ENCODE measurements at regions not wholly inside any gene's neighbourhood (a gene's known extent, or its start where the extent isn't known, plus 50 kb on each side); places are given as distances from the start of the nearest gene placed in this dataset.

DNA sequence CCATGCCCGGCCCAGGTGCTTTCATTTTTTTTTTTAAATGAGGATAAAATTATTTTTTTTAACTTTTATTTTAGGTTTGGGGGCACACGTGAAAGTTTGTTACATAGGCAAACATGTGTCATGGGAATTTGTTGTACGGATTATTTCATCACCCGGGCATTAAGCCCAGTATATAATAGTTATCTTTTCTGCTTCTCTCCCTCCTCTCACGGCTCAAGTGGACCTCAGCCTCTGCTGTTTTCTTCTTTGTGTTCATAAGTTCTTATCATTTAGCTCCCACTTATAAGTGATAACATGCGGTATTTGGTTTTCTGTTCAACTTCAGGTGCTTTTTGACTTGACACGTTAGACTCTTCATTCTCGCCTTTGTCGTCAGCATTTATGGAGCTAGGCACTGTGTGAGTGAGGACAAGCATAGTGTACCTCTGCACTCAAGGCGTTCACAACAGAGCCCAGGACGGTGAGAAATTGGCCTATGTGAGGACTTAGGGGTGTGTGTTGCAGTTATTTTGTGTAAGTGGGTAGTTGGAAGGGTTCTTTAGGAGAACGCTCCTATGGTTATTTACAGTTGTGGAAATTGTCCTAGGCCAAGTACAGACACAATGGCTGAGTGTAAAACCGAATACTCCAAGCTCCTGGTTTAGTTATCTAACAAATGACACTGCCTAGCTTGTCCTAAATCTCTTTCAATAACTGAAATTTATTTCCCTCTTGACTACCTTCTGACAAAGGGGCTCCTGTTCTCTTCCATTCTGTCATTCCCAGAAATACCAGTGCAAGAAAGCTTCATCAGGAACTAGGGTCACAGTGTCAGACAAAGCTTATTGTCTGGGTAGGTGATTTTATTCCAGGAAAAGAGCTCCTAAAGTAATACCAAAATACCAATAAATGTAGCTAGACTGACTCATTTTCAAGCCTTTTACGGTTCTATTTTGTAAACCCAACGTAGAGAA lies 200.5 kb upstream of the PRICKLE1 start:
- DNase-seq = no peak

DNA sequence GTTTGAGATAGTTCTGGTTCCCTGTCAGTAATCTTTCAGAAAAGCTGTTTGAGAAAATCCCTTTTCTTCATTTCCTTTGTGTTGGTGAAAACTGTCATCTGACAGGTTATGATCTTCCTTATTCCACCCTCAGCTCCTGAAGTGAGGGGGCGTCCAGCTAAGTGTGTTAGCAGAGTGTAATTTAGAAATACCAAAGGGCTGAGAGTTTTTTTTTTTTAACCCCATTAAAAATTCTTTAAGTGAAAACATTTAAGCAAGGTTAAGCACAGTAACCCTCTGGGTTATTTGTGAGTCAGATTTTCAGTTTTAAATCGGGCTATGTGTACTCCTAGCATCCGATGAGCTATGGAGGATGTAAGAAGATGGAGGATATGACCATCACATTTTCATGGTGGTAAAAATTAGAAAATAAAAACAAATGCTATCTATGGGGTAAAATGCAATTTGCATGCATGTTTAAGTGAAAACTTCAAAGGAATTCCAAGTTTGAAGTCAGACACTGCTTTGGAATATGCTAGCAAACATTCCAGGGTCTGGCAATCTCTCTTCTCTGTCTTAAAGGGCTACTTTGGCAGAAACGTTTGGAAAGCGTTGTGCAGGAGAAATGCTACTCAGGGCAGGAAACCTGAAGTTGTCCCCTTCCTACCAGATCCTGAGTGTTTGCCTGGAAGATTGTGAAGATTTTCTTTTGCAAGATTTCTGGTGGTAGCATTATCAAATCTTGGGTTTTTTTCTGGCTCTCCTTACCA lies 197.0 kb upstream of the PRICKLE1 start:
- no peak for DNase-seq

- no peak for DNase-seq
Measured at GRCh38 chr12:42785944-42786343, 196.4 kb upstream of the PRICKLE1 start.

DNA sequence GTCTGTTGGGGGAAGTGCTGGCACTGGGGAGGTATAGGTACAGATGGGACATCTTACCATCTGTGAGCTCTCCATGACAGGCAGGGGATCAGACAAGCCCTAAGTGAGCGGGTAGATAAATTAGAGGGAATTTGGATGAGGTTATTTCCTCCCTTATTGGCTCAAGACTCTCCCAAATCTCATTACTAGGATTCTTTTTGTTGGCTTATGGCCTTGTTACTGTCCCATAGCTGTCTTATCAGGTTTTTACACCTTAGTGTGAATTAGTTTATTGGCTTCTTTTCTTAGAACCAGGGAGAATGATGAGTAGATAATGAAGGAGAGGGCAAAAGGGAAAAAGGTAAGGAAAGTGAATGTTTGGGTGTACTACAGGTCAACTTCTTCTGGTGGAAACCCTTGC lies 191.1 kb upstream of the PRICKLE1 start:
- DNase-seq = no peak

DNA sequence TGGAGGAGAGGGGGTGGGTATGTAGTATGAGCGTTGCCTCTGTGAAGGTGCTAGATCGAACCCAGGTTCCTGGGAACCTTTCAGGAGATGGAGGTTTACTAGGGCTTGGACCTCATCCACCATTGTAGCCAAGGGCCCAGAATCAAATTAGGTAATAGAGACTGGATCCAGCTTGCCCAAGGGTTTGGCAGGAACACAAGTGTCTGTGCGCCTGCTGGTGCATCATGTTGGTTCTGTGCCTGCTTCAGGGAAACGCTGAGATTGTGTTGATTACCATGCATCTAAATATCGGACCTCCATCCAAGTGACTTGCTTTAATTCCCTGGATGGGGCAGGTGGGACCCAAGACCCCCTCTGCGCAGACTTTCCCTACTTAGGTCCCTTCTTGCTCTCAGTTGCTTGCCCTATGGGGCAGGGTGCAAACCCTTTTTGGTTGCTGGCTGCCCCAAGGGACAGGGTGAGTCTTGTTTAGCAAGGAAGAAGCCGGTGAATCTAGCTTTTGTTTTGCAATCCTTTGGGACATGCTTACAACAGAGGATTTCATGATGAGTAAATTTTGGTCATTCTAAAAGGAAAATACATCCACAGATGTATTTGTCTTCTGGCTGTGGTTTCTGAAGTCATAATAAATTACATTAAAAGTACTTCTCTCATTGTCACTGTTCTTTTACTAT lies 189.8 kb upstream of the PRICKLE1 start:
- DNase-seq = no peak

- no peak for DNase-seq
Measured at GRCh38 chr12:42776396-42776795, 186.8 kb upstream of the PRICKLE1 start.

GRCh38 chr12:42774238-42774637 lies 184.7 kb upstream of the PRICKLE1 start:
- DNase-seq = no peak

GRCh38 chr12:42770261-42770660 lies 180.7 kb upstream of the PRICKLE1 start:
- no peak for DNase-seq

- DNase-seq = no peak
Measured at GRCh38 chr12:42769455-42769854, 179.9 kb upstream of the PRICKLE1 start.

DNA sequence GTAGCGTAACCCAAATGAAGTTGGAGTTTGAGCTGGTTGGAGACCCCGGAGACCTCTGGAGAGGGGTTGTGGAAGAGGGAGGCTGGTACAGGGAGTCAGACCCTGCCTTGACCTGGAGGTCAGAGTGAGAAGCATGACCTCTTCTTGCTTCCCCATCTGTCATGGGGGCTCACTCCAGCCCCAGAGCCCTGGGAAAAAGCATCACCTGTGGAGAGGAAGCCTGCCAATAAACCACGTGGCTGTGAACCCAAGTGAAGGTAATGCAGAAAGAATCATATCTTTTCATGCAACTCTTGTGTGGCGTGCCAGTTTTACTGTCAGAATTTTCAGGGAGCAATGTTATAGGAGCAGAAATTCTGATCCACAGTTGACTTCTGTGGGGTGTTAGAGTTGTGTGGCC lies 178.5 kb upstream of the PRICKLE1 start:
- DNase-seq = no peak

GRCh38 chr12:42767326-42767954 lies 177.9 kb upstream of the PRICKLE1 start:
- DNase-seq = no peak

- no peak for DNase-seq
Measured at GRCh38 chr12:42766754-42767153, 177.2 kb upstream of the PRICKLE1 start.

- DNase-seq = no peak
Measured at GRCh38 chr12:42766026-42766425, 176.5 kb upstream of the PRICKLE1 start.

GRCh38 chr12:42763682-42764081 lies 174.1 kb upstream of the PRICKLE1 start:
- no peak for DNase-seq

- no peak for DNase-seq
Measured at GRCh38 chr12:42762395-42762925, 172.9 kb upstream of the PRICKLE1 start.

GRCh38 chr12:42761601-42762350 lies 172.2 kb upstream of the PRICKLE1 start:
- DNase-seq = no peak

GRCh38 chr12:42761086-42761485 lies 171.5 kb upstream of the PRICKLE1 start:
- DNase-seq = no peak

- DNase-seq = no peak
Measured at GRCh38 chr12:42760550-42760949, 171.0 kb upstream of the PRICKLE1 start.

- DNase-seq = no peak
Measured at GRCh38 chr12:42759622-42760273, 170.2 kb upstream of the PRICKLE1 start.

- DNase-seq = no peak
Measured at GRCh38 chr12:42758806-42759205, 169.3 kb upstream of the PRICKLE1 start.

- DNase-seq = no peak
Measured at GRCh38 chr12:42757624-42758119, 168.1 kb upstream of the PRICKLE1 start.
